ENCODE measurements at regions not wholly inside any gene's neighbourhood (a gene's known extent, or its start where the extent isn't known, plus 50 kb on each side); places are given as distances from the start of the nearest gene placed in this dataset.

DNA sequence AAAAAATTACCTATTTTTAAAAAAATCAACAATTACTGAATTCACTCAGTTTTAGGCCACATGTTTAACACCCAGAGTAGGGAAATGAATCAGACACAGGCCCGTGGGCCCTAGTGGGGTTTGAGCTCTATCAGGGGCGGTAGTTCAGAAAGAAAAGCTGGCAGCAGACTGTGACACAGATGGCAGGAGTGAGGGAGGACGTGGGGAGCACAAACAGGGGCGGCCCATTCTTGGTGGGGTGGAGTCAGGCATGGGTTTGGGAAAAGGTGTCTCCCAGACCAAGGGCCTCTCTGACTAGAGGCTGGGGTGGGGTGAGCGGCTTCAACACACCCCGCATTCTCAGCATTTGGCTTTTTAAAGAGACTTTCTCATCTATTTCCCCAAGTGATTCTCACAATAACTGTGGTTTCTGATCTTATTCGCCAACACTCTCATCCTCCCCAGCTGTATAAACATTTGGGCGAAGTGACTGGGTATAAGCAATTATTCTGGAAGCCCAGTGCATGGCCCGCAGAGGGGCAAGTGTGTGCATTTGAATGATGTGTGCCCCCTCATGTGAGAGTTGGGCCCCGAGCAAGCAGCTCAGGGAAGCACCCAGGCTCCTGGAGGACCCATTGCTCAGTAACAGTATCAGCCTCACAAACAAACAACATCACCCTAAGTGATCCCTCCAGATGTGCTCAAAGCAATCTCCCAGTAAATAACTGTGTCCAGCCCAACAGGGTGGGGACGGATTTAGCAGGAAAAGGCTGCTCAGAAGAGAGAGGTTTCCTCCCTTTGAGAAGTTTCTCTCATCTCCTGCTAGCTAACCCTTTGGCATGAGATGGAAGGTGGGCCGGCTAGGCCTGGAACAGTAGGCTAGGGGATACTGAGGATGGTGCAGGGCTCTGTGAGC lies 437.6 kb upstream of the ZMIZ1 start:
- TF ChIP-seq, protein P1, sequence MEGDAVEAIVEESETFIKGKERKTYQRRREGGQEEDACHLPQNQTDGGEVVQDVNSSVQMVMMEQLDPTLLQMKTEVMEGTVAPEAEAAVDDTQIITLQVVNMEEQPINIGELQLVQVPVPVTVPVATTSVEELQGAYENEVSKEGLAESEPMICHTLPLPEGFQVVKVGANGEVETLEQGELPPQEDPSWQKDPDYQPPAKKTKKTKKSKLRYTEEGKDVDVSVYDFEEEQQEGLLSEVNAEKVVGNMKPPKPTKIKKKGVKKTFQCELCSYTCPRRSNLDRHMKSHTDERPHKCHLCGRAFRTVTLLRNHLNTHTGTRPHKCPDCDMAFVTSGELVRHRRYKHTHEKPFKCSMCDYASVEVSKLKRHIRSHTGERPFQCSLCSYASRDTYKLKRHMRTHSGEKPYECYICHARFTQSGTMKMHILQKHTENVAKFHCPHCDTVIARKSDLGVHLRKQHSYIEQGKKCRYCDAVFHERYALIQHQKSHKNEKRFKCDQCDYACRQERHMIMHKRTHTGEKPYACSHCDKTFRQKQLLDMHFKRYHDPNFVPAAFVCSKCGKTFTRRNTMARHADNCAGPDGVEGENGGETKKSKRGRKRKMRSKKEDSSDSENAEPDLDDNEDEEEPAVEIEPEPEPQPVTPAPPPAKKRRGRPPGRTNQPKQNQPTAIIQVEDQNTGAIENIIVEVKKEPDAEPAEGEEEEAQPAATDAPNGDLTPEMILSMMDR (conservative IDR thresholded peaks at IDR 0.05 in 1 of 2, IDR thresholded peaks at IDR 0.05 in 1 of 2; ENCODE audit: extremely low read depth in 1 of 2, insufficient read depth in 1 of 2, low read depth in 1 of 2, low read length in 2 of 2), result no peak
- no peak for TF ChIP-seq EZH2 (IDR thresholded peaks at IDR 0.05; ENCODE audit: borderline replicate concordance, low read length)

Data from mammary epithelial cell (primary cell).